ENCODE measurements at regions not wholly inside any gene's neighbourhood (a gene's known extent, or its start where the extent isn't known, plus 50 kb on each side); places are given as distances from the start of the nearest gene placed in this dataset.
"Not testable (repeated sequence)": the region's sequence is repeated elsewhere in the genome, so short reads cannot be mapped to it uniquely, and the experiment has no call there.

GRCh38 chr2:13353083-13353482 is 636.3 kb downstream of the TRIB2 start:
- H3K4me3 ChIP-seq (replicated peaks; ENCODE audit: insufficient read depth, low read length): no peak overlapping the region
- no peak overlapping the region for H3K27ac ChIP-seq (replicated peaks)
- no peaks in the 10 kb centered on the region for H3K27me3 ChIP-seq (ENCODE audit: insufficient read depth, poor library complexity, severe bottlenecking)
- TF ChIP-seq CTCF (IDR thresholded peaks at IDR 0.05; ENCODE audit: insufficient read depth, low read length) (no peak), REST (IDR thresholded peaks at IDR 0.05; ENCODE audit: insufficient replicate concordance, low read depth) (no peak), SPI1 (IDR thresholded peaks at IDR 0.05; ENCODE audit: borderline replicate concordance, low read depth) (no peak), GABPA (IDR thresholded peaks at IDR 0.05; ENCODE audit: low read depth) (no peak), POLR2AphosphoS5 (IDR thresholded peaks at IDR 0.05; ENCODE audit: low read depth) (no peak)
- no peak for DNase-seq (ENCODE audit: low read depth in 1 of 2, low spot score in 1 of 2)

GRCh38 chr2:13354031-13354430 is 637.3 kb downstream of the TRIB2 start:
- H3K27ac ChIP-seq (replicated peaks): no peak overlapping the region
- no peak for DNase-seq (ENCODE audit: low read depth in 1 of 2, low spot score in 1 of 2)
- TF ChIP-seq POLR2AphosphoS5 (IDR thresholded peaks at IDR 0.05; ENCODE audit: low read depth) (no peak), SPI1 (IDR thresholded peaks at IDR 0.05; ENCODE audit: borderline replicate concordance, low read depth) (no peak), CTCF (IDR thresholded peaks at IDR 0.05; ENCODE audit: insufficient read depth, low read length) (no peak), REST (IDR thresholded peaks at IDR 0.05; ENCODE audit: insufficient replicate concordance, low read depth) (no peak), GABPA (IDR thresholded peaks at IDR 0.05; ENCODE audit: low read depth) (no peak)
- no peaks in the 10 kb centered on the region for H3K27me3 ChIP-seq (ENCODE audit: insufficient read depth, poor library complexity, severe bottlenecking)
- H3K4me3 ChIP-seq (replicated peaks; ENCODE audit: insufficient read depth, low read length): no peak overlapping the region

- H3K4me3 ChIP-seq (replicated peaks; ENCODE audit: insufficient read depth, low read length); DNase-seq (ENCODE audit: low read depth in 1 of 2, low spot score in 1 of 2); H3K27ac ChIP-seq (replicated peaks); H3K27me3 ChIP-seq (ENCODE audit: insufficient read depth, poor library complexity, severe bottlenecking): not testable (repeated sequence)
These were observed 665.2 kb downstream of the TRIB2 start for GRCh38 chr2:13381928-13382327.

GRCh38 chr2:13389172-13389571 is 672.4 kb downstream of the TRIB2 start:
- H3K4me3 ChIP-seq (replicated peaks; ENCODE audit: insufficient read depth, low read length); H3K27me3 ChIP-seq (ENCODE audit: insufficient read depth, poor library complexity, severe bottlenecking): not testable (repeated sequence)

GRCh38 chr2:13390676-13391075 is 673.9 kb downstream of the TRIB2 start:
- H3K4me3 ChIP-seq (replicated peaks; ENCODE audit: insufficient read depth, low read length): no peak overlapping the region
- no peak for DNase-seq (ENCODE audit: low read depth in 1 of 2, low spot score in 1 of 2)
- TF ChIP-seq SPI1 (IDR thresholded peaks at IDR 0.05; ENCODE audit: borderline replicate concordance, low read depth) (no peak), REST (IDR thresholded peaks at IDR 0.05; ENCODE audit: insufficient replicate concordance, low read depth) (no peak)
- no peaks in the 10 kb centered on the region for H3K27me3 ChIP-seq (ENCODE audit: insufficient read depth, poor library complexity, severe bottlenecking)
- no peak overlapping the region for H3K27ac ChIP-seq (replicated peaks)

More at GRCh38 chr2:13389172-13389571, 672.4 kb downstream of the TRIB2 start:
- DNase-seq (ENCODE audit: low read depth in 1 of 2, low spot score in 1 of 2); H3K27ac ChIP-seq (replicated peaks): not testable (repeated sequence)
